Neuronal stem cell (in vitro differentiated cells): ENCODE measurements at regions not wholly inside any gene's neighbourhood (a gene's known extent, or its start where the extent isn't known, plus 50 kb on each side); places are given as distances from the start of the nearest gene placed in this dataset.

ENCODE experiments used
- DNase-seq: peaks from one replicate; pipeline ENCODE4 v3.0.0-alpha.2; 2013; ENCODE audit warnings: low spot score
- H2AFZ ChIP-seq: one replicate; pipeline ENCODE4 v1.6.1; 2013; ENCODE audit warnings: mild to moderate bottlenecking, low read length, inconsistent platforms
- H2AK5ac ChIP-seq: 2 replicates; pipeline ENCODE4 v1.6.1; 2013; ENCODE audit warnings: low read depth, mild to moderate bottlenecking, inconsistent platforms, low read length, moderate library complexity, mixed read lengths
- H2BK120ac ChIP-seq: 2 replicates; pipeline ENCODE4 v1.6.1; 2013; ENCODE audit warnings: low read depth, mild to moderate bottlenecking, inconsistent platforms, low read length, moderate library complexity, mixed read lengths
- H2BK12ac ChIP-seq: one replicate; pipeline ENCODE4 v1.6.1; 2013; ENCODE audit warnings: low read length, inconsistent platforms
- H2BK15ac ChIP-seq: 2 replicates; pipeline ENCODE4 v1.6.1; 2013; ENCODE audit warnings: mild to moderate bottlenecking, low read length, inconsistent platforms, mixed read lengths
- H2BK5ac ChIP-seq: one replicate; pipeline ENCODE4 v1.6.1; 2013; ENCODE audit warnings: inconsistent platforms, mild to moderate bottlenecking, low read length, moderate library complexity
- H3K14ac ChIP-seq: one replicate; pipeline ENCODE4 v1.6.1; 2013; ENCODE audit warnings: low read length, inconsistent platforms
- H3K18ac ChIP-seq: 2 replicates; pipeline ENCODE4 v1.6.1; 2013; ENCODE audit warnings: low read length, inconsistent platforms
- H3K23ac ChIP-seq: 2 replicates; pipeline ENCODE4 v1.6.1; 2013; ENCODE audit warnings: low read depth, mild to moderate bottlenecking, mixed read lengths, low read length, inconsistent platforms; ENCODE audit not compliant: poor library complexity
- H3K27ac ChIP-seq: replicated peaks from 3 replicates; pipeline ENCODE4 v1.5.1; 2013; ENCODE audit warnings: low read length, inconsistent platforms
- H3K27me3 ChIP-seq, 3 experiments: 2 replicates each; pipeline ENCODE4 v1.6.1; 2013; ENCODE audit warnings: low read length in 3 of 3, mild to moderate bottlenecking in 2 of 3, inconsistent platforms in 1 of 3, low read depth in 1 of 3, mixed read lengths in 1 of 3, moderate library complexity in 1 of 3; ENCODE audit not compliant: control insufficient read depth in 3 of 3, insufficient read depth in 3 of 3
- H3K36me3 ChIP-seq, 2 donors: replicated peaks in 1 of 2; 2 replicates each; pipeline ENCODE4 v1.6.1; 2013; ENCODE audit warnings: low read length in 2 of 2; ENCODE audit not compliant: control insufficient read depth in 2 of 2, insufficient read depth in 2 of 2
- H3K4ac ChIP-seq: 2 replicates; pipeline ENCODE4 v1.6.1; 2013; ENCODE audit warnings: inconsistent platforms, mild to moderate bottlenecking, low read length, moderate library complexity
- H3K4me1 ChIP-seq, 2 donors: 1 replicate in 1 of 2; 2 replicates in 1 of 2; pipeline ENCODE4 v1.6.1; 2013; ENCODE audit warnings: low read length in 2 of 2, low read depth in 1 of 2; ENCODE audit not compliant: control insufficient read depth in 2 of 2, insufficient read depth in 1 of 2
- H3K4me2 ChIP-seq: one replicate; pipeline ENCODE4 v1.6.1; 2013; ENCODE audit warnings: mild to moderate bottlenecking, low read length, inconsistent platforms; ENCODE audit not compliant: insufficient read depth, poor library complexity, severe bottlenecking
- H3K4me3 ChIP-seq, 2 donors: 2 replicates each; pipeline ENCODE4 v1.5.1; 2013; ENCODE audit warnings: low read length in 2 of 2, mild to moderate bottlenecking in 2 of 2, inconsistent platforms in 1 of 2, moderate library complexity in 1 of 2
- H3K79me1 ChIP-seq: one replicate; pipeline ENCODE4 v1.6.1; 2013; ENCODE audit warnings: low read depth, mild to moderate bottlenecking, inconsistent platforms, low read length, moderate library complexity
- H3K9ac ChIP-seq: one replicate; pipeline ENCODE4 v1.6.1; 2013; ENCODE audit warnings: mild to moderate bottlenecking, low read depth, low read length, inconsistent platforms; ENCODE audit not compliant: poor library complexity
- H3K9me3 ChIP-seq, 2 donors: replicated peaks in 1 of 2; 2 replicates each; pipeline versions ENCODE3 to v1.6.1; 2013; ENCODE audit warnings: low read length in 2 of 2, mild to moderate bottlenecking in 2 of 2, inconsistent platforms in 1 of 2, low read depth in 1 of 2, mixed read lengths in 1 of 2, moderate library complexity in 1 of 2; ENCODE audit not compliant: control insufficient read depth in 2 of 2, insufficient read depth in 1 of 2
- H4K8ac ChIP-seq: one replicate; pipeline ENCODE4 v1.6.1; 2013; ENCODE audit warnings: low read depth, mild to moderate bottlenecking, inconsistent platforms, low read length, moderate library complexity
- H4K91ac ChIP-seq: one replicate; pipeline ENCODE4 v1.6.1; 2013; ENCODE audit warnings: low read length, low read depth, mild to moderate bottlenecking, inconsistent platforms; ENCODE audit not compliant: poor library complexity
- WGBS, 2 donors: extraction: QIAGEN DNeasy Blood & Tissue Kit; methylation state at CpG; one replicate each; pipeline ENCODE4 v1.1.7; 2013; ENCODE audit warnings: missing lambda C conversion rate in 2 of 2, mixed read lengths in 1 of 2; ENCODE audit not compliant: insufficient read length in 2 of 2, insufficient replicate concordance in 1 of 2; ENCODE audit errors: extremely low coverage in 2 of 2; 5-methylcytosine and 5-hydroxymethylcytosine counted together

DNA sequence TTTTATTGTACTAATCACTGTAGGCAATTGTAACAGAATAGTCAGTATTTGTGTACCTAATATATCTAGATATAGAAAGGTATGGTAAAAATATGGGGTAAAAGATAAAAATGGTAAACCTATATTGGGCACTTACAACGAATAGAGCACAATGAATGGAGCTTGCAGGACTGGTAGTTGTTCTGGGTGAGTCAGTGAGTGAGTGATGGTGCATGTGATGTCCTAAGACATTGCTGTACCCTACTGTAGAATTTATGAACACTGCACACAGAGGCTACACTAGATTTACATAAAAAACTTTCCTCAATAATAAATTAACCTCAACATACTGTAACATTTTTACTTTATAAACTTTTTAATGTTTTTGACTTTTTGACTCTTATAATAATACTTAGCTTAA lies 274.3 kb upstream of the PPP2R3A start:
- Histone ChIP-seq H2BK12ac (no peak overlapping the region), H3K27me3 (no peaks in the 10 kb centered on the region), H3K36me3 (no peaks in the 10 kb centered on the region), H3K23ac (no peak overlapping the region), H3K27ac (no peak overlapping the region), H3K4ac (no peak overlapping the region), H3K9ac (no peak overlapping the region), H3K4me2 (no peak overlapping the region), H3K14ac (no peak overlapping the region), H2BK120ac (no peak overlapping the region), H4K8ac (no peak overlapping the region), H2AK5ac (no peak overlapping the region), H3K4me1 (peaks cover 0 to 7% of the 10 kb centered on the region in 2 donors), H3K4me3 (no peak overlapping the region), H3K79me1 (no peaks in the 10 kb centered on the region), H3K9me3 (no peaks in the 10 kb centered on the region), H3K18ac (no peak overlapping the region), H4K91ac (no peak overlapping the region), H2AFZ (no peak overlapping the region), H2BK5ac (no peak overlapping the region), H2BK15ac (no peak overlapping the region)
- no peak for DNase-seq
- no CpG with 5 or more reads among the region's 1 CpG for WGBS, 2 donors

DNA sequence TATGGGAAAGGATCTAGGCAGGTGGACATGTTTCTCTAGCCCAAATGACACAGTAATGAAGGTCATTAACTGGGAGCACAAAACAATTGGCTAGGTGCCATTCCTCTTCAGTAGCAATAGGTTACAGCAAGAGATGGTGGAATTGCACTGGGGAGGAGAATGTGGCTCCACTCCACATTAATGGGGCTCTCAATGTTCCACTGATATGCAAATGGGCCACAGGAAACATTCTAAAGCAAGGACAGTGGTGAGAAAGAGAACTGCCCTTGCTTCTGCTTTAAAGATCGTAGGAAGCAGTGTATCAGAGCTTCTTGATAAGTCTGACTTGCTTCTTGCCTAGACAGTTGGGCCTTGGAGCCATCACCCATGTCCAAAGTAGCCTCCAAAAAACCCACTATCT lies 271.4 kb upstream of the PPP2R3A start:
- no peak overlapping the region for H2BK5ac ChIP-seq
- H4K8ac ChIP-seq, result no peak overlapping the region
- H3K9me3 ChIP-seq, result no peaks in the 10 kb centered on the region
- no peak overlapping the region for H3K23ac ChIP-seq
- H3K14ac ChIP-seq, result no peak overlapping the region
- no peak overlapping the region for H3K4ac ChIP-seq
- H2BK15ac ChIP-seq, result no peak overlapping the region
- no peak for DNase-seq
- H3K18ac ChIP-seq, result no peak overlapping the region
- no peak overlapping the region for H2BK12ac ChIP-seq
- H3K36me3 ChIP-seq, result no peaks in the 10 kb centered on the region
- peaks cover 0 to 7% of the 10 kb centered on the region in 2 donors for H3K4me1 ChIP-seq
- no peak overlapping the region for H3K4me3 ChIP-seq
- no CpG with 5 or more reads among the region's 1 CpG for whole genome bisulfite sequencing, 2 donors
- H3K27me3 ChIP-seq, result no peaks in the 10 kb centered on the region
- H3K79me1 ChIP-seq, result no peaks in the 10 kb centered on the region
- no peak overlapping the region for H2BK120ac ChIP-seq
- no peak overlapping the region for H2AK5ac ChIP-seq
- no peak overlapping the region for H4K91ac ChIP-seq
- H3K4me2 ChIP-seq, result no peak overlapping the region
- H2AFZ ChIP-seq, result no peak overlapping the region
- H3K9ac ChIP-seq, result no peak overlapping the region
- no peak overlapping the region for H3K27ac ChIP-seq

GRCh38 chr3:135699741-135700140 lies 265.8 kb upstream of the PPP2R3A start:
- no peak overlapping the region for H3K14ac ChIP-seq
- no peak overlapping the region for H2BK120ac ChIP-seq
- no peak for DNase-seq
- H3K36me3 ChIP-seq, result no peaks in the 10 kb centered on the region
- no peaks in the 10 kb centered on the region for H3K9me3 ChIP-seq
- H2BK12ac ChIP-seq, result no peak overlapping the region
- H4K8ac ChIP-seq, result no peak overlapping the region
- H3K4me1 ChIP-seq, result no peaks in the 10 kb centered on the region
- H3K18ac ChIP-seq, result no peak overlapping the region
- no peak overlapping the region for H3K4me3 ChIP-seq
- H2BK15ac ChIP-seq, result no peak overlapping the region
- no peak overlapping the region for H4K91ac ChIP-seq
- H2AK5ac ChIP-seq, result no peak overlapping the region
- H3K27me3 ChIP-seq, result no peaks in the 10 kb centered on the region
- no peak overlapping the region for H2AFZ ChIP-seq
- H3K23ac ChIP-seq, result no peak overlapping the region
- no peak overlapping the region for H3K27ac ChIP-seq
- H3K4ac ChIP-seq, result no peak overlapping the region
- no peaks in the 10 kb centered on the region for H3K79me1 ChIP-seq
- no peak overlapping the region for H3K9ac ChIP-seq
- H2BK5ac ChIP-seq, result no peak overlapping the region
- H3K4me2 ChIP-seq, result no peak overlapping the region
- no CpG with 5 or more reads among the region's 5 CpGs for WGBS, 2 donors

- no peak overlapping the region for H2BK120ac ChIP-seq
- no peak overlapping the region for H2BK15ac ChIP-seq
- H3K27me3 ChIP-seq, result no peaks in the 10 kb centered on the region
- H3K9ac ChIP-seq, result no peak overlapping the region
- no peak overlapping the region for H4K91ac ChIP-seq
- no peak overlapping the region for H2AK5ac ChIP-seq
- H2BK12ac ChIP-seq, result no peak overlapping the region
- H3K18ac ChIP-seq, result no peak overlapping the region
- H3K27ac ChIP-seq, result no peak overlapping the region
- no peaks in the 10 kb centered on the region for H3K9me3 ChIP-seq
- H3K36me3 ChIP-seq, result no peaks in the 10 kb centered on the region
- DNase-seq, result no peak
- H3K23ac ChIP-seq, result no peak overlapping the region
- no peaks in the 10 kb centered on the region for H3K4me1 ChIP-seq
- WGBS, 2 donors, result no CpG with 5 or more reads among the region's 4 CpGs
- H3K4ac ChIP-seq, result no peak overlapping the region
- H4K8ac ChIP-seq, result no peak overlapping the region
- no peak overlapping the region for H3K14ac ChIP-seq
- H2BK5ac ChIP-seq, result no peak overlapping the region
- no peak overlapping the region for H2AFZ ChIP-seq
- H3K4me3 ChIP-seq, result no peak overlapping the region
- no peaks in the 10 kb centered on the region for H3K79me1 ChIP-seq
- no peak overlapping the region for H3K4me2 ChIP-seq
Measured at GRCh38 chr3:135706758-135707375, 258.7 kb upstream of the PPP2R3A start.
